Activated CD4-positive, alpha-beta memory T cell treated with anti-CD3 and anti-CD28 coated beads for 36 hours (primary cell): ENCODE measurements at regions not wholly inside any gene's neighbourhood (a gene's known extent, or its start where the extent isn't known, plus 50 kb on each side); places are given as distances from the start of the nearest gene placed in this dataset.

Experiments used
- CTCF ChIA-PET: fragments of 350-600 bp; sonication (Branson Sonifier 250); formaldehyde crosslinking; loops from one replicate; lab custom pipeline; 2021; ENCODE audit warnings: antibody characterized with exemption, inconsistent platforms; lab: Charles Lee
- POLR2A ChIA-PET: fragments of 350-600 bp; sonication (Branson Sonifier 250); formaldehyde crosslinking; loops from one replicate; lab custom pipeline; 2021; ENCODE audit warnings: antibody characterized with exemption; lab: Charles Lee
- DNase-seq: peaks from one replicate; pipeline ENCODE4 v3.0.0-alpha.2; 2020
- H3K27ac Mint-ChIP-seq: one replicate; pipeline ENCODE4 v1.8.0; 2021; ENCODE audit warnings: mixed read lengths
- H3K27me3 Mint-ChIP-seq: one replicate; pipeline ENCODE4 v1.8.0; 2021; ENCODE audit warnings: mixed read lengths
- H3K36me3 Mint-ChIP-seq: one replicate; pipeline ENCODE4 v1.8.0; 2021; ENCODE audit warnings: mixed read lengths
- H3K4me1 Mint-ChIP-seq: one replicate; pipeline ENCODE4 v1.8.0; 2021; ENCODE audit warnings: low read depth, mixed read lengths
- H3K4me3 Mint-ChIP-seq: one replicate; pipeline ENCODE4 v1.8.0; 2021; ENCODE audit warnings: mild to moderate bottlenecking, mixed read lengths
- H3K9me3 Mint-ChIP-seq: one replicate; pipeline ENCODE4 v1.8.0; 2021; ENCODE audit warnings: mixed read lengths
- intact Hi-C: fragments of 100-400 bp; cut with micrococcal nuclease; formaldehyde crosslinking; loops from one replicate; pipeline ENCODE4 v1.15.1; 2023

DNA sequence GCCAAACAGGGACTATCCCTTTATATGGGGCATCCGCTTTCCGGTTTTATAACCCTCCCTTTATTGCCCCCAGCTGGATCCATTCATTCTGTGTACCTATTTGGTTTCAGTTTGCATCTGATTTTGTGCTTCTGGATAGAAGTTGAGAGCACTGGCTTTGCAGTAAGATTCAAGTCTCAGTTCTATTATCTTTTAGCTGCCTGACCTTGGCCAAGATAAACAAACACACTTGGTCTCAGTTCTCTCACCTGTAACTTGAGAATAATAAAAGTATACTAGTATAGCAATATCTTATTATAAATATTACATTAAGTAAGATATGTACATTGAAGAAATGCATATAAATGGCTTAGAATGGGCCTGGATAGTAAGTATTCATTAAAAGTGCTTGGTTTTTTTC lies 182.4 kb upstream of the TSHZ2 start:
- Mint-ChIP-seq H3K9me3 (no peaks in the 10 kb centered on the region), H3K27me3 (peaks cover 15% of the 10 kb centered on the region), H3K27ac (no peak overlapping the region), H3K4me3 (no peak overlapping the region), H3K4me1 (no peaks in the 10 kb centered on the region), H3K36me3 (no peaks in the 10 kb centered on the region)
- ChIA-PET POLR2A (no interaction called here), CTCF (no interaction called here)
- intact Hi-C loops: no loop called here
- no peak for DNase-seq

DNA sequence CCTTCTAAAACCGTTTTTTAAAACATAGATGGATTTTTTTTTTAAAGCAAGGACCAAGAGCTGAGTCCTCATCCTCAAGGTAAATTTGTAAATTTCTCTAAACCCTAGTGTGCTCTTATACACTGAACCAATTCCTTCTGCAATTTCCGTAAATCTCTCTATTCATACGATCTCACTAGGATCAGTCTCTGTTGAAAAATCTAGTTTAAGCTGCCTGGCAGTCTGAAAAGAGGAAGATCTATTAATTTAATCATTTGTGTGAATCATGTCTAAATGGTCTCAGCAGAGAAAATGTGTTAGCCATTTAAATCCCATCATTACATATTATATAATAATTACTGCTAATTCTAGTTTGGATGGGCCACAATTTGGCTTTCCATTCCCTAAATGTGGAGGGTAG lies 184.2 kb upstream of the TSHZ2 start:
- POLR2A ChIA-PET: no interaction called here
- H3K4me1 Mint-ChIP-seq: no peaks in the 10 kb centered on the region
- no peak overlapping the region for H3K27ac Mint-ChIP-seq
- no peak overlapping the region for H3K4me3 Mint-ChIP-seq
- no peaks in the 10 kb centered on the region for H3K36me3 Mint-ChIP-seq
- peaks cover 6% of the 10 kb centered on the region for H3K9me3 Mint-ChIP-seq
- CTCF ChIA-PET: interaction anchor here (0.5 kb wide), 1 partner anchor 1908 kb away, joined by 3 read pairs; no protein-coding TSS in a partner anchor
- no peak for DNase-seq
- intact Hi-C loops: no loop called here
- H3K27me3 Mint-ChIP-seq: peaks cover 12% of the 10 kb centered on the region

DNA sequence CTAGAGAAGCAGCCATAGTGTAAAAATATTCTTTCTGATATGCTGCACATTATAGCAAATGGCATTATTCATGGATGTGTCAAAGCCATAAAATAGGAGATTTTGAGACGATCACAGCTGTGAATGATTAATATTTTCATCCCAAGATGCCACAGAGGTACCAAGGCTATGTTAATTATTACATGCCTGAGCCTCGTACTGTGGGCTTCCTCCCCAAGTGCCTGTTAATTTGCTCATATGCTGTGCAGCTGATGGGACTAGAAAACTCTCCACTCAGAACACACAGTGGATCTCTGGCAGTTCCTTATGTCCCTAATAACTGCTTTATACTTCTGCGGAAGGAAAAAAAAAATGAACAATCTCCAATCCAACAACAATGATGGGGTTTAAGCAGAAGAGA lies 184.9 kb upstream of the TSHZ2 start:
- CTCF ChIA-PET: no interaction called here

DNA sequence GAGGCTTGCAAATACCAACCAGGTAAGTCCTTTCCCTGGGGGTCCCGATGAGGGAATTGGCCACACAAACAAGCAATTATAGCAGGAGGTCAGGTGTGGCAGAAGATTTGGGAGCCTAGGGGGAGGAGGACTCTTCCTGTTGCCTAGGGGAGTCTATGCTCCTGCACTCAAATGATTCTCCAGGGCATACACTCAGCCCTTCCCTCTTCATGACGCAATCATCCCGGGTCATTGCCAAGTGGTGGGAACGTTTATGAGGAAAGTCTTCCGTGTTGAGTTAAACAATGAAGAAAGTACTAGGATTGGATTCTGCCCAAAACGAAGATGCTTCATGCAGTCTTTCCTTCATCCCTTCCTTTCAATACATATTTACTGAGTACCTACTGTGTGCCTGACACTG lies 186.5 kb upstream of the TSHZ2 start:
- intact Hi-C loops: no loop called here
- POLR2A ChIA-PET: no interaction called here
- Mint-ChIP-seq H3K27ac (no peak overlapping the region), H3K4me3 (no peak overlapping the region), H3K36me3 (no peaks in the 10 kb centered on the region), H3K27me3 (peaks cover 12% of the 10 kb centered on the region), H3K4me1 (no peaks in the 10 kb centered on the region), H3K9me3 (peaks cover 6% of the 10 kb centered on the region)
- CTCF ChIA-PET: interaction anchor here (0.5 kb wide), 1 partner anchor 51 kb away, joined by 3 read pairs; no protein-coding TSS in a partner anchor
- no peak for DNase-seq

More for the DNA sequence above, 184.9 kb upstream of the TSHZ2 start:
- no peak overlapping the region for H3K4me3 Mint-ChIP-seq
- intact Hi-C loops: no loop called here
- POLR2A ChIA-PET: no interaction called here
- H3K9me3 Mint-ChIP-seq: peaks cover 6% of the 10 kb centered on the region
- DNase-seq: no peak
- no peaks in the 10 kb centered on the region for H3K4me1 Mint-ChIP-seq
- no peak overlapping the region for H3K27ac Mint-ChIP-seq
- H3K27me3 Mint-ChIP-seq: peaks cover 12% of the 10 kb centered on the region
- no peaks in the 10 kb centered on the region for H3K36me3 Mint-ChIP-seq

DNA sequence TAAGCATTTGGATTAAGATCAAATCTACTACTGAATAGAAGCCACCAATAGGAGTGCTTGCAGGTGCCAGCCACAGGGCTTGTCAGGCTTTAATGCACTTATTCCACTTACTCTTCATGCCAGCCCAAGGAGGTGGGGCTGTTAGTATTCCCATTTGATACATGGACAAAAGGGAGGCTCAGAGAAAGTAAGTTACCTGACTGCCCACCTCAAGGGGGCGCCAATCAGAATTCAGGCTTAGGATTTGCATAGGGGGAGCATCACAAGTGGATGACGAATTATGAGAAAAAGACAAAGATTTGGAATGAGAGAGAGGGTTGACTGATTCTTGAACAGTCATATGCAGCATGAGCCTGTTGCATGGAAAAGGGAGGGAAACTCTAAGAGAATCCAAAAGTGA lies 188.4 kb upstream of the TSHZ2 start:
- H3K9me3 Mint-ChIP-seq: peaks cover 6% of the 10 kb centered on the region
- no peaks in the 10 kb centered on the region for H3K4me1 Mint-ChIP-seq
- intact Hi-C loops: no loop called here
- CTCF ChIA-PET: interaction anchor here (0.6 kb wide), 1 partner anchor 140 kb away, joined by 3 read pairs; no protein-coding TSS in a partner anchor
- POLR2A ChIA-PET: no interaction called here
- peak; percentile 55 for DNase-seq
- H3K4me3 Mint-ChIP-seq: no peak overlapping the region
- no peak overlapping the region for H3K27ac Mint-ChIP-seq
- H3K27me3 Mint-ChIP-seq: peaks cover 12% of the 10 kb centered on the region
- H3K36me3 Mint-ChIP-seq: no peaks in the 10 kb centered on the region

DNA sequence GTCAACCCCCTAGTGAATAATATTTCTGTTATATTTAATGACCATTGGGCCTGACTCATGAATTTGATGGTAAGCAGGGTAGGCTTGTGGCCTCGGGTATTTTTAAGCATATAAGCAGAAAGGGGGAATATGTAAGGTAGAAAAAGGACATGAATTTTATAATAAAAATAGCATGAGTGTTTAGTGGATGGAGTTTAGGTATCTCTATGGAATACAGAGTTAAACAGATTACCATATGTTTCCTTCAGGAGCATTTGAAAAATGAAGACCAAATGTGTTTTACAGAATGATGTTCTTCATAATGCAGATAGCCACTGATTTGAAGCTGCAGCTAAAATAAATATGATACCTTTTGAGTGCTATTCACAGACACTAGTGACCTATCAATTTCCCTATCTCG lies 191.7 kb upstream of the TSHZ2 start:
- no peaks in the 10 kb centered on the region for H3K36me3 Mint-ChIP-seq
- H3K27ac Mint-ChIP-seq: no peak overlapping the region
- no peak overlapping the region for H3K4me3 Mint-ChIP-seq
- ChIA-PET CTCF (no interaction called here), POLR2A (no interaction called here)
- peaks cover 3% of the 10 kb centered on the region for H3K27me3 Mint-ChIP-seq
- intact Hi-C loops: no loop called here
- H3K4me1 Mint-ChIP-seq: no peaks in the 10 kb centered on the region
- H3K9me3 Mint-ChIP-seq: peaks cover 6% of the 10 kb centered on the region
- no peak for DNase-seq

DNA sequence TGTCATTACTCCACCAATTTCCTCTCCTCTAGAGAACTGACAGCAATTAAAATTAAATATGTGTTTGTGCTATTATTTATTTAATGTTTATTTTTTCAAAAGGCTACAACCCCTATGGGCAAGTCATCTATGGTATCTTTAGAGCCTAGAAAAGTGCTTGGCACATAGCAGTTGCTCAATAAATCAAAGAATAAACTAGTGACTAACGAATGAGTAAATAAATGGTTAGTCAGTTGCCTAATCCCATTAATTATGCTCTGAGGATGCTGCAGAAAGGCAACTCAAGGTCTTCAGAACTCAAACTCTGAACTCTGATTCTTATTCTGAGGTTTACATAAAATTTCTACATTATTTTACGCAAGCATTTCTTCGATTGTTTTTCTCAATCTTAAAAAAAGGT lies 193.0 kb upstream of the TSHZ2 start:
- no peaks in the 10 kb centered on the region for H3K4me1 Mint-ChIP-seq
- H3K4me3 Mint-ChIP-seq: no peak overlapping the region
- POLR2A ChIA-PET: no interaction called here
- no peaks in the 10 kb centered on the region for H3K36me3 Mint-ChIP-seq
- H3K27me3 Mint-ChIP-seq: peaks cover 3% of the 10 kb centered on the region
- intact Hi-C loops: no loop called here
- H3K27ac Mint-ChIP-seq: no peak overlapping the region
- DNase-seq: no peak
- CTCF ChIA-PET: no interaction called here
- peaks cover 4% of the 10 kb centered on the region for H3K9me3 Mint-ChIP-seq

DNA sequence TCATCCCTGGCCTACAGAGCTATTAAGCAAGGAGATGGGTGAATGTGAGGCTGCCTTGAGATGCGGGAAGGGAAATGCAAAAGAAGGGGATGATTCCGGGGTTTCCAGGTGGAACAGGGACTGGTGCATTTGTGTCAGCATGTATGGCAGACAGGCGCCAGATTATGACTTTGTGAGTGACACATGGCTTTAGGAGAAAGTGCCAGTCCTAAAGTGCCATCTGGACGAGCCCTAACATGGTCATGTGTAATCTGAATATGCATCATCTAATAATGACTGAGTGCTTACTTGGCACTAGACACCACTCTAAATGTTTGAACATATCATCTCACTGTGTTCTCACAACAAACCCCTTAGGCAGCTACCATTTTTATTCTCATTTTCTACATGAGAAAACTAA lies 195.0 kb upstream of the TSHZ2 start:
- ChIA-PET POLR2A (no interaction called here), CTCF (no interaction called here)
- no peak for DNase-seq
- Mint-ChIP-seq H3K9me3 (no peaks in the 10 kb centered on the region), H3K4me3 (no peak overlapping the region), H3K4me1 (no peaks in the 10 kb centered on the region), H3K27ac (no peak overlapping the region), H3K36me3 (no peaks in the 10 kb centered on the region), H3K27me3 (peaks cover 6% of the 10 kb centered on the region)
- intact Hi-C loops: no loop called here

DNA sequence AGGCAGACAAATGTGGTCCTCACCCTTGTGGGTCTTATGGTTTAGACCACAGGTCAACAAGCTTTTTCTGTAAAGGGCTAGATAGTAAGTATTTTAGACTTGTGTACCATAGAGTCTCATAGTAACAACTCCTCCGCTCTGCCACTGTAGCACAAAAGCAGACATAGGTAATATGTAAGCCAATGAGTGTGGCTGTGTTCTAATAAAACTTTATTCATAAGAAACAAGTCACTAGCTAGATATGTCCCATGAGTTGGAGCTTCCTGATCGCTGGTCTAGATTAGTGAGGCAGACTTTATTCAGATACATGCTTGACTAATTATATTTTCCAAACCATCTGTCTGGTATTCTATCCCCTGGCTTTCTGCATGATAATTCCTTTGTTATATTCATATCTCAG lies 196.4 kb upstream of the TSHZ2 start:
- DNase-seq: no peak
- Mint-ChIP-seq H3K27ac (no peak overlapping the region), H3K4me3 (no peak overlapping the region), H3K27me3 (peaks cover 6% of the 10 kb centered on the region), H3K4me1 (no peaks in the 10 kb centered on the region), H3K9me3 (no peaks in the 10 kb centered on the region), H3K36me3 (no peaks in the 10 kb centered on the region)
- intact Hi-C loops: no loop called here
- POLR2A ChIA-PET: no interaction called here
- CTCF ChIA-PET: no interaction called here

DNA sequence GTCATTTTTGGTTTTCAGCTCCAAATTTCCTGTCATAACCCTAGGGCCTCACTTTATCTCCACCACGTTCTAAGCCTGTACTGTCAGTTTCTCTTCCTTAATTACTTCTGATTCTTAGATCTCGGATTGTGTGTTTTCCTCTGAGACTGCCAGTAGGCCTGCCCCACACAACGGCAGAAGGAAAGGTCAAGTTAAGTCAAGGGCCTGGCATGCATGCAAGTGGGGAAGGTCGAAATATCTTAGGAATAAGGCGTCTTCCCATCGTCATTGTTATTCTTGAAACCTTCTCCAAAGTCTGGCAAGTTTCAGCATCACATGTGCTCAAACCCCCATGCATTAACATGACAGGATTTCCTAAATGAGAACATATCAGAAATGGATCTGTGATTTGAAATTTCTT lies 203.5 kb upstream of the TSHZ2 start:
- H3K27me3 Mint-ChIP-seq: peaks cover 2% of the 10 kb centered on the region
- intact Hi-C loops: no loop called here
- H3K4me3 Mint-ChIP-seq: no peak overlapping the region
- H3K4me1 Mint-ChIP-seq: no peaks in the 10 kb centered on the region
- H3K27ac Mint-ChIP-seq: no peak overlapping the region
- CTCF ChIA-PET: no interaction called here
- H3K9me3 Mint-ChIP-seq: no peaks in the 10 kb centered on the region
- no peaks in the 10 kb centered on the region for H3K36me3 Mint-ChIP-seq
- POLR2A ChIA-PET: no interaction called here
- DNase-seq: no peak

DNA sequence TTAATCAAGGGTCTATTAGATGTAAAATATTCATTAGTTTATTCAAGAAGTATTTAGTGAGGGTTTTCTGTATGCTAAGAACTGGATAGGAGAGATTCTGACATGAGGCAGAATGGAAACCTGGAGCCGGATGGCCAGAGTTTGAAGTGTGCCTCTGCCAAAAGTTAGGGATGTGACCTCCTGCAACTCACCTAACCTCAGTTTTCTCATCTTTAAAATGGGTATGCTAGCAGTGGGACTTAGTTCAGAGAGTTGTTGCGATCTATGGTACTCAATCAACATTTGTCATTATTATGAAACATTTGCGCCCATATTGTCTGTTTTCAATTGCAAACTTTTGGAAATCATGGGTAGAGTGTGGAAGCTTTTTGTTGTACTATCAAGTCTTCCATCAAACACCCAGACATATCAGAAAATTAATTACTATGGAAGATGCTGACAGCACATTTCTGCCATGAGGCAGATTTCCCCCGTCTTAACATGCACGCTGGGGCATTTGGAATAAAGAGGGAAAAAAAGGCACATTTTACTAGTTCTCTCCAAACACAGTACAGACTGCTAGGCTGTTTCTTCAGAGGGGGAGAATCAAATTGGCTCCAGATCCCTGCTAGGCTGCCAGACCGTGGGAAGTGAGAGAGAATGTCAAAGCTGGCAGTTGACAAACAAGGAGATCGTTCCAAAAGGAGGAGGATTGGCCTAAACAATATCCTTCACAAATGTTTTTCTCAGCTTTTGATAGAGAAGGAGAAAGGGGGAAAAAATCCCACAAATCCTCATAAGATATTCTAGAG lies 205.3 kb upstream of the TSHZ2 start:
- ChIA-PET CTCF (no interaction called here), POLR2A (no interaction called here)
- Mint-ChIP-seq H3K27me3 (no peaks in the 10 kb centered on the region), H3K27ac (no peak overlapping the region), H3K4me3 (no peak overlapping the region), H3K36me3 (no peaks in the 10 kb centered on the region), H3K4me1 (no peaks in the 10 kb centered on the region), H3K9me3 (no peaks in the 10 kb centered on the region)
- intact Hi-C loops: no loop called here
- DNase-seq: no peak

DNA sequence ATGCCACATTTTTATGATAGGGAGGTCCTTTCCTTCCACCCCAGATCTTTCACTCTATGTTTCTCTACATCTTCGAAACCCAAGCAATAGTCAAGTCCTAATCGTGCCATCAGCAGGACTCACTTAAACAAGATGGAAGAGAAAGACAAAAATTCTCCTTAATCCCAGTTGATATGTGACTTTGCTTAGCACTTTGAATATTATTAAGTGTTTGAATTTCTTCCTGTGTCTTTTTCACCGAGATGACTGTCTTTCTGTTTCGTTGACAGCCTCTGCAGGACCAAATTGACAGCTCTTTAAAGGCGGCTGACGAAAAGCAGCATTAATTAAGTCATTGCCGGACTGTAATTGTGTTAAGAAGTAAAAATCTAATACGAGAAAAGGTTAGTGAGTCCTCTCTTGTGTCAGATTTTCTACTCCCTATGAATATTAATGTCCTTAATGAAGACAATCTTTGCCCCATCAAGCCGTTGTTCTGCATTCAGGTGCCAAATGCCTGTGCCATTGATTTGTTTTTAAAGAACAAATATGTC lies 208.8 kb upstream of the TSHZ2 start:
- Mint-ChIP-seq H3K27ac (no peak overlapping the region), H3K9me3 (peaks cover 5% of the 10 kb centered on the region), H3K4me1 (no peaks in the 10 kb centered on the region), H3K36me3 (no peaks in the 10 kb centered on the region), H3K4me3 (no peak overlapping the region), H3K27me3 (no peaks in the 10 kb centered on the region)
- ChIA-PET CTCF (no interaction called here), POLR2A (no interaction called here)
- DNase-seq: no peak
- intact Hi-C loops: no loop called here

DNA sequence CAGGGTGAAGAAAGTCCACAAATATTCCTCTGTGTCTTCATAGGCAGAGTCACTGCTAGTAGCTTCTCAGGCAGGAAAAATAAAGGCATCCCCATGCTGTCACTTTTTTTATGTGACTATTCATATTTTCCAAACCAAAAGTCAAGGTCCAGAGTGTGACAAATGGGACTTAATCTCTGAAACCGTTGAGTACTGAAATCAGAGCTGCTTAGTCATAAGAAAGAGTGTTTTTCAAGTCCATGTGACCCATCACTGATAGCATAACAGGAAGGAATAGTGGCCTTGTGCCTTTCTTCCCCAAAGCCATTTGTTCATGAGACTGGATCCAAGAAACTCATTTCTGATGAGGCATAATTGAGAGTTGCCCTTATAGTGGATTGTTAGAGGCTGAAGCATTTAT lies 210.3 kb upstream of the TSHZ2 start:
- intact Hi-C loops: no loop called here
- ChIA-PET CTCF (no interaction called here), POLR2A (no interaction called here)
- no peak for DNase-seq
- no peaks in the 10 kb centered on the region for H3K4me1 Mint-ChIP-seq
- H3K27ac Mint-ChIP-seq: no peak overlapping the region
- no peaks in the 10 kb centered on the region for H3K36me3 Mint-ChIP-seq
- H3K4me3 Mint-ChIP-seq: no peak overlapping the region
- H3K9me3 Mint-ChIP-seq: peaks cover 5% of the 10 kb centered on the region
- H3K27me3 Mint-ChIP-seq: no peaks in the 10 kb centered on the region
